GM19468 (cell line): ENCODE measurements at regions not wholly inside any gene's neighbourhood (a gene's known extent, or its start where the extent isn't known, plus 50 kb on each side); places are given as distances from the start of the nearest gene placed in this dataset.

ENCODE experiments used
- ATAC-seq: cut with Tn5 transposase; IDR thresholded peaks from one replicate; pipeline ENCODE4 v1.9.1; 2021; ENCODE audit warnings: mild to moderate bottlenecking, moderate library complexity, moderate number of reproducible peaks; ENCODE audit not compliant: unreplicated experiment; ENCODE audit errors: extremely low read depth

GRCh38 chr12:126776026-126776655, 1490.8 kb upstream of the TMEM132C start:
- no peak for ATAC-seq

DNA sequence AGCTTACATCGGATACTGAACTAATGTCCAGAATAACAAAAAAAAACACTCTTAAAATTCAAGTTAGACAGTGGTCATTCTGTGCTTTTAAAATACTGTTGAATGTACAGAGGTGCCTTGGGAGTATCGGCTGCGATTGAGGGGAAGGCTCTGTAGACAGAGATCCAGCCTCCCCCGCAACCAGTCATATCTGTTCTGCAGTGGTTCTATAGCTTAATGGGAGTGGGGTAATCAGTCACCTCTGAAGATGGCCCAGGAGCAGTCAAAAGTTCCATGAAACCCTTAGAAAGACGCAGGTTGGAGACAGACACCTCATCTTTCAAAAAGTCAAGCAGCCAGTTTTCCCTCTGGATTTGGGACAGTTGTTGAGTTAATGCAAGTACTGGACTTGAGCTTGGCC, 1486.6 kb upstream of the TMEM132C start:
- no peak for ATAC-seq

GRCh38 chr12:126781593-126781992, 1485.4 kb upstream of the TMEM132C start:
- ATAC-seq: no peak

DNA sequence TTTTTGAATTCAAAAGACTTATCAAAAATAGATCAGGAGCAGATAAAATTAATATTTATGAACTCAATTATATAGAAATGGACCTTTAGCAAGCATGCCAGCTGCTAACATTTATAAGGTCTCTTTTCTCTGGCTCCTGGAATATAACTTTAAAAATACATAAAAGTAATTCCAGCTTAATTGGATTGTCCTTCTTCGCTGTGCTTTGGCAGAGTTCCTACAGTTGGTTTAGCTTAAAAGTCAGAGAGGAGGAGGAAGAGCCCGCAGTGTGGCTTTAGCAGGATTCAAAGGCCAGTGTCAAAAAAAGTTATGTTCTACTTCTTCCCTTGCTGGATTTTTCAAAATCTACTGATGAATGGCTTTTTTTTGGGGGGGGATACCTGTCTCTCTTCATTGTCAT, 1484.9 kb upstream of the TMEM132C start:
- ATAC-seq: no peak

DNA sequence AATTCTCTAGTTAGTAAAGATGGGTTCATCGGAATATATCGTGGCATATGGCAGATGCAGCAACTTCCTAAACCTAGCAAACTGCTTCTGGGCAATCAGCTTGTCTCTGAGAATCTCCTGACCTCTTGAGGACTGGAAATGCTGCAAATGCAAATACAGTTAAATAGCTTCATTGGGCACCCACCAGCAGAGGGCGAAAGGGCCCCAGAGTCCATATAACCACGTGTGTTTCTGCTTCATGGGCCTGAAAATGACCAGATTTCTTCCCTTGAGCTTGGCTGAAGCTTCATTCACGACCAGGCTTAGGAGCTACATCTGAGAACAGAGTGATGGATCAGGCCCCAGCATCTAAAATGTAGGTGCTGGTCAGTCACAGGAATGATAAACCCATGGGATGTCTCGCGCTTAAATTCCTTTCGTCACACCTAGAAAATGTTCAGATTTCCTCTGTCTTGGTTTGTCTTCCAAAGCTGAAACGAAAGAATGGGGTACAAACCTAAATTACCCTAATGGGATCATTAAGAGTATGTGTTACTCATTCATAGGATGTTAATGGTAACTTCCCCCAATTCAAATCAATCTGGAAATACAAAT, 1482.5 kb upstream of the TMEM132C start:
- no peak for ATAC-seq

GRCh38 chr12:126789963-126790362, 1477.0 kb upstream of the TMEM132C start:
- no peak for ATAC-seq

GRCh38 chr12:126791122-126791521, 1475.8 kb upstream of the TMEM132C start:
- no peak for ATAC-seq

DNA sequence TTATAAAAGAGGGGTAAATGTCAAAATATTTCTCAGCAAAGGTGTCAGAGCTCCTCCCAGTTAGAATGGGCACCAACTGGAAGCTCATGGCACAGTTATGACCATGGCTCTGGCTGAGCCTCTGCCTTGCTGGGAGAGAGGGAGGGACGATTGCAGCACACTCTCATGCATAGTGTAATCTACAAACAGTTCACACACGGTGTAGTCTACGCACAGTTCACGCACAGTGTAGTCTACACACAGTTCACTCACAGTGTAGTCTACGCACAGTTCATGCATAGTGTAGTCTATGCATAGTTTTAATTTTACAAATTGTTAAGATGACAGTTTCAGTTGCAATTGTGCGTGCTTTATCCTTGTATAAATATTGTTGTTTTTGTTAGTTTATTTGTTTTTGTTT, 1474.6 kb upstream of the TMEM132C start:
- no peak for ATAC-seq

- ATAC-seq: no peak
These were observed 1469.4 kb upstream of the TMEM132C start for GRCh38 chr12:126797525-126797924.

GRCh38 chr12:126798449-126798848, 1468.5 kb upstream of the TMEM132C start:
- no peak for ATAC-seq

DNA sequence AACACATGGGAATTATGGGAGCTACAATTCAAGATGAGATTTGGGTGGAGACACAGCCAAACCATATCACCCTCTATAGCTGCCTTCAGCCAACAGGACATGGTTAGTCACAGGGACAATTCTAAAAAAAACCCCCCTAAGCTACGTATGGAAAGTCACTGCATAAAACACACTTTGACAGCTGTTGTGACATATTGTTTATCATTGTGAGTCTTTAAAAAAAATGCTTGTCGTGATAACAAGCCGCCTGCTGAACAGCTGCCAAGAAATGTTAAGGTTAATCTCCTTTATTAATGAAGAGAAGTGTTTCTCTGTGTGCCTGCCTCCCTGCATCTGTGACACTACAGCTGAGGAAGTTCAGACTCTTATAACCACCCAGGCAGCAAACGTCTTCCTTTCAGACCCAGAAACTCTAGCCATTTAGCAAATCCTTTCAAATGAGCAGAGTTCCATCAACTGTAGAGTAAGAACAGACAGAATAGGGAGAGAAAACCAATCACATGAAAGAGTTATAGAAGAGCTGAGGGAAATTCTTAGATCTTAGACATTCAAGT, 1459.6 kb upstream of the TMEM132C start:
- no peak for ATAC-seq

DNA sequence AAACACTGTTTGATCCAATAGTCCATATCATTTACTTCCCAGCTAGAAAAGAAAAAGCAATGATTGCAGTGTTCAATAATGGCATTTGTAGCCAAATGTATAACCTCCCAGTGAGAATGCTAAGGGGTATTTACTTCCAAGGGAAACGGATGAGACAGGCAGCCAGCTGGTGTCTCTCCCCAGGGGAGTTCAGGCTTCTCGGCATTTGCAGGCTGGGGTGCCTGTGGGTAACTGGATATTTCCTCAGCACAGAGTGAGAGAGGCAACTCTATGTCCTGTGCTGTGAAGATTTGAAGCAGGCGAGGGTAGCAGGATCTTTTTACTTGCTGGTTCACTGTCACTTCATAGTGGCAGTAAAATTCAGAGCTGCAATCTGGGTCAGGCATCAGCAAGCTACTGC, 1455.6 kb upstream of the TMEM132C start:
- ATAC-seq: no peak

- ATAC-seq: no peak
These were observed 1447.4 kb upstream of the TMEM132C start for GRCh38 chr12:126819554-126819953.

- ATAC-seq: no peak
These were observed 1435.9 kb upstream of the TMEM132C start for GRCh38 chr12:126830778-126831680.

DNA sequence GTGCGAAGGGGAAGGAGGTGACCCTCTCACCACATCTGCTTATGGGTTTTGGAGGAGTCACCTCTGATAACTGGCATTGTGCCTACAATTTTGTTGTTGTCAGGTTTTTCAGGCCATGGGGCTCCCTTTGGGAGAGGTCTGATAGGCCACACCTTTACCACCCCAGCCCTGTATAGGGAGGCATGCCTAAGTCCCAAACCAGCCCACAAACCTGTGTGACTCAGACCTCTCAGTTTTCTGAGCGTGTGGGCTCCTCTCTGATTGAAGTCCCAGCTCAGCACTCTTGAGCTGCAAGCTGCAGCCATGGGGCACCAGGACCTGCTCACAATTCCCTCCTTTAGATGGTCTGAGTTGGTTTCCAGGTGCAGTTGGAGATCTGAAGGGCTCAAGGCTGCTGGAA, 1429.3 kb upstream of the TMEM132C start:
- no peak for ATAC-seq

DNA sequence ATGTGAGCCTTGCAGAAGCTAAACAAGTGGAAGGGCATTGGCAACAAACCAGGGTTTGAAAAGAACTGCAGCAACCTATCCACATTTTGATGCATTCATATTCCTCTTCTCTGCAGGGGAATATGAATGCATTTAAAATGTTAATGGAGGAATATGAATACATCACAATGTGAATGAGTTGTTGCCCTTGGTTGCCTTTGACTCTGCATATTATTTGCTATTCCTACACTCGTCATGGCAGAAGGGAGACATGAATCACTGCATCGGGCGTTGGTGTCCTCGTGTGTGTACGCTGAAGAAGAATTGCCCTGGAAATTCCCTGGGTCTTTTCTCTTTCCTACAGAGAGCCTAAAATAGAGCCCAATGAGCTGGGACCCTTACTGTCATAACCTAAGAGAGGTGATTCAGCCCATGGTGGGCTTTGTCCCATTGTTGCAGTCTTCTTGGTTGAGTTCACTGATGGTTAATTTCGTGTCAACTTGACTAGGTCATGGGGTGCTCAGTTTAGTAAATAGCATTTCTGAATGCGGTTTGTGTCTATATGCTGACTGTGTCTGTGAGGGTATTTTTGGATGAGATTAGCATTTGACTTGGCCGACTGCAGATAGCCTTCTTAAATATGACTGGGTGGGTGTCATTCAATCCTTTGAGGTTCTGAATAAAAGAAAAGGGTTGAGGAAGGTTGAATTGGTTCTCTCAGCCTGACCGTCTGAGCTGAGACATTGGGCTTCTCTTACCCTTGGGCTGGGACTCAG, 1422.9 kb upstream of the TMEM132C start:
- no peak for ATAC-seq

GRCh38 chr12:126847005-126847629, 1419.9 kb upstream of the TMEM132C start:
- ATAC-seq: no peak

GRCh38 chr12:126855768-126856167, 1411.2 kb upstream of the TMEM132C start:
- ATAC-seq: no peak

DNA sequence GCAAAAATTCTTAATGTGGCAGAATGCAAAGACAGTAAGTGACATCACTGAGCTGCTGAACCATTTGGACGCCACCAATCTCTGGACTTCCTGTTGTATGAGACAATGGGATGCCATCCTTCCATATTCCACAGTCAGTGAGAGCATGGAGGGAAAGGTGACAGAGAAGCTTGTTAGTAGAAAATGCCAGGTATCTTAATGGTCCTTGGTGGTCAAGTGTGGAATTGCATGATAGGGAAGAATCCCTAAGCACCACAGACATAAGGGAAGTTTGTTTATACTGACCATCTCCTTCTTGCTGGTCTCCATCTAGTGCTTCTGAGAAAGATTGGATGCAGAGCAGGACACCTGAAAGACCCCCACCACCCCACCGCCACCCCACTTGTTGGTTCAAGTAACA, 1410.0 kb upstream of the TMEM132C start:
- ATAC-seq: no peak

DNA sequence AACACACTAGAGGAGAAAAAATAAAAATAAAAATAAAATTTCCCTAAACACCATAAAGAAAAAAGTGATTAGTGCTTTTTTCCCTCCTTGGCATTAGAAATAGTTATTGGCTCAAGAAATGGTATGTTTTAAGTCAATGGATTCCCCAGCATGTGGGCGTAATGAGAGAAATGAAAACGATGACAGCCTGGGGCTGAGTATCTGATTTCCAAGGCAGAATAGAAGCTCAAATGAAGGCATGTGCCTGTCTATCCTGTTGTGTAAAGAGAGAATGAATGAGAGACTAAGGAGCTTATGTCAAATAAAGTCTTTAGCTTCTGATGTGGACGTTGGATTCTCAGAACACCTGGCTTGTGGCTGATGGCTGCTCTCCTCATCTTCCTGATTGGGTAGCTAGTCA, 1408.4 kb upstream of the TMEM132C start:
- ATAC-seq: no peak
